GM21528 (cell line): ENCODE measurements at regions not wholly inside any gene's neighbourhood (a gene's known extent, or its start where the extent isn't known, plus 50 kb on each side); places are given as distances from the start of the nearest gene placed in this dataset.

ENCODE experiments used
- ATAC-seq: cut with Tn5 transposase; IDR thresholded peaks from one replicate; pipeline ENCODE4 v1.9.1; 2021; ENCODE audit warnings: mild to moderate bottlenecking, moderate library complexity; ENCODE audit not compliant: unreplicated experiment, low FRiP score

- no peak for ATAC-seq
These were observed 913.5 kb upstream of the LRRN3 start for GRCh38 chr7:110177463-110177862.

GRCh38 chr7:110179037-110179436, 911.9 kb upstream of the LRRN3 start:
- ATAC-seq: no peak

- ATAC-seq: no peak
These were observed 909.2 kb upstream of the LRRN3 start for GRCh38 chr7:110181768-110182167.

DNA sequence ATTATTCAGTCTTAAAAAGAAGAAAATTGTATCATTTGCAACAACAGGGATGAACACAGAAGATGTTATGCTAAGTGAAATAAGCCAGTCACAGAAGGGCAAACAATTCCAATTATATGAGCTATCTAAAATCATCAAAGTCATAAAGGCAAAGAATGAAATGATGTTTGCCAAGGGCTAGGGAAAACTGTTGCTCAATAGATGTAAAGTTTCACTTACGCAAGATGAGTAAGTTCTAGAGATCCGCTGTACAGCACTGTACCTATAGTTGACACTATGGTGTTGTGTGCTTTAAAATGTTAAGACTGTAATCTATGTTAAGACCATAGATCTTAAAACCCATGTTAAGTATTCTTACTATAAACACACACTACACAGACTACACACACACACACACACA, 904.6 kb upstream of the LRRN3 start:
- no peak for ATAC-seq

DNA sequence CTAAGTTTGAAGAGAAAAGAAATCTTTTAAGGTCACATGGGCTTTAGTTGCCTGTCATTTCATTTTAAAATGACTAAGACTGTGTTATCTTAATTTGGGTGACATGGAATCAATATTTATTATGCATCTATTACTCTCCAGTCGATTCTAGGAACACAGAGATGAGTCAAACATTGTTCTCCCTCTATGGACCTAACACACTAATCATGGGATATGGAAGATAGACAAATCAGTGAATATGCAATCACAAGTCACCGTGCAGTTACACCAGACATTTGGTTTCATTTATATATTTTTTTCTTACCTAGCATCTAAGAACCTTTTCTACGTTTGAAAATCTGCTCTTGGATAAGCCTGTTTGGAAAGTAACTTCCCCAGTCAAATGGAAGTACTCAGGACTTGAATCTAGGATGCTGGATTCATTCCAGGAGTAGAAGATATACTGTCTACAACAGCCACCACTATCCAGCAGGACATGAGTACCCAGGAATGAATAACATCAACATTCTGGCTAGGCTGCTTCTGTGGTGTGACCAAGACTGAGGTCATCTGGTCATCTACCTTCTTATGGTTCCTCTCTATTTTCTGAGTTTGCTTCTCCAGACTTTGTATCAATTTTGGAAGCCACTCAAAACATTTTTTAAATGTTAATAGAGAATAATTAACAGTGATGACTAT, 902.9 kb upstream of the LRRN3 start:
- no peak for ATAC-seq

GRCh38 chr7:110204527-110204926, 886.4 kb upstream of the LRRN3 start:
- ATAC-seq: no peak

GRCh38 chr7:110205899-110206298, 885.0 kb upstream of the LRRN3 start:
- ATAC-seq: no peak

DNA sequence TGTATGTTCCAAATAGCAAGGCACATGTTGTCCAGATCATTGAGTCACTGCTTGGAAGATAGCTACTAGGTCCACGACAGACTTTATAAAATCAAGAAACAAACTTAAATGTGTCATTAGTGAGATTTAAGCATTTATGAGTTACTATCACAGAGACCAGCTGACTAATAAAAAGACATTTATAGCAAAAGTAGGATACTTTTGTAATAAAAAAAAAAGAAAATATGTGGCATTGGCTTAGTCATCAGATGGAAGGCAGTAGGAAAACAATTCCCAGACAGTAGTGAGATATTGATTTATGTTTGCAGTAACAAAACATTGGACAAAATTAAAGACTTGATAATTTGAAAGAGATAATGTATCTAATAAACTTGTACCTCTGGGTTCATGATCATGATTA, 881.0 kb upstream of the LRRN3 start:
- ATAC-seq: no peak

GRCh38 chr7:110210941-110211608, 879.9 kb upstream of the LRRN3 start:
- ATAC-seq: no peak

DNA sequence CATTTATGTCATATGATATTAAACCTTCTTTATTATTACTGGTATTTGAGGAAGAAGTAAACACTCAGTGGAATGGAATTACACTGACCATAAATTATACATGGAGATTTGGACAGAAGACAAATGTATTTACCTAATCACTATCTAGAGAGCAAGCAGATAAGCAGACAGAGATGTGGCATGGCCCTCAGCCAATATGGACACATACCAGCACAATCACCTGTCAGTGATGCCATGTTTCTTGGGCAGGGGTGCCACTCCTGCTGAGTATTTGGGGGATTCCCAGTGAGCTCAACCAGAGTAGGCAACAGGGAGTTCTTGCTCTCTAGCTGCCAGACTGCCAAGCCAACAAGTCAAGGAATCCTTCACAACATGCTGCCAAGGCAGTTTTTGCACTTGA, 866.3 kb upstream of the LRRN3 start:
- no peak for ATAC-seq

GRCh38 chr7:110246118-110246517, 844.8 kb upstream of the LRRN3 start:
- no peak for ATAC-seq

DNA sequence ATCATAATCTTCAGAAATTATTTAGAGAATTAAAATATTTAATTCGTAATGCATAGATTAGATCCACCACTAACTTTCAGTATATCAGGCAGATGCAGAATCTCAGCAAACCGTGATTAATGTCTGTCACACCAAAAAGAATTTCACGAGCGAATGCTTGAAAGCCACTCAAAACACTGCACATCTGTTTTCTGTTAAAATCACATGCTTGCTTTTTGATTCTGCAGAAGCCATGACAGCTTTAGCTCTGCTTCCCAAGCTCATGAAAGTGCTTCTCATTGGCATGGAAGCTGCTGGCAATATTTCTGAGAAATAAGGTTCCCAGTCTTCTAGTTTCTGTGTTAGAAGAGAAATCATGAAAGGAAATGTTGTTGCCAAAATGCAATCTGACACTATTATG, 837.8 kb upstream of the LRRN3 start:
- no peak for ATAC-seq

DNA sequence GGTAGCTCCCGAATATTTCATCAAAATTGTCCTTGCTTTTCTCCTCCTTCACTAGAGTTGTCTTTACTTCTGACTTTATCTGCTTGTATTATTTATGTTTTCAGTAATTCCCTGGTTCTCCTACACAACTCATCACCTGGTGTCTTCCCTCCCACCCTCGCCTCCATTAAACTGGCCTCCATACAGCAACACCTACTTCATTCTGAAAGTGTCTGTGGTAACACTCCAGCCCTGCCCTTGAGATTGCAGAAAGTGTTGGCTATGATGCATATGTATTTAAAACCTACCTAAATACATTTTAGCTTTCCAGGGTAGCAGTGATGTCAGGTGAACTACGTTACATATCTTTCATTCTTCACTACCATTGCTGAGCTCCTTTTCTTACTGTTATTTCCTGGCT, 833.3 kb upstream of the LRRN3 start:
- ATAC-seq: no peak

DNA sequence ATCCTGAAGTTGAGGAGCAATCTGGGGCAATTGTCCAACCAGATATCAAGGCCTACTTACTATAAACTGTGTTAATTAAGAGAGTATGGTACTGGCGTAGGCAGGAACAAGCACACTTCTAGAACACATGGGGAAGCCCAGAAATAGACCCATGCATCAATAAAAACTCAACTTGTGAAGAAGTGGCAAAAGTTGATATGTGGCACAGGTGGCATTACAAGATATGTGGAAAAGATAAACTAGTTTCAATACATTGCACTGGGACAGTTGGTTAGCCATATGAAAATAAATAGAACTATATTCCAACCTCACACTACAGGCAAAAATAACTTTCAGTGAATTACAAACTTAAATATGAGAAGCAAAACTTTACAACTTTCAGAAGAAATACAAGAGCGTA, 828.7 kb upstream of the LRRN3 start:
- ATAC-seq: no peak

DNA sequence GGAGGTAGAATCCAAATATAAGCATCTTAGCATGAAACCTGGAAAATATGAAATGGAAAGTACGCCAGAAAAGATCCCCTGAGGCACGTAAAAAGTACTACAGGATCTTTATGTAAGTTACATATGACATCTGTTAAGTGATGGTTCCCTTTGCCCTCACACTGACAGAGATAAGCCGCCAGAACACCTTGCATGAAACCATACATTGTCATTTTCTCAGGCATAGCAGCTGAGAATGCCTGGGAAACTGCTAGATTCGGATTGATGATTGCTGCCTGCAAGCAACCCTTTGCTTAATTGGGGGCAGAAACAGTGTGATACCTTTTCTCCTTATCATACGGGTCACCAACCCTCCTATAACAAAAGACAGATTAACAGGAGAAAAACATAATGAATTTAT, 826.6 kb upstream of the LRRN3 start:
- ATAC-seq: no peak

DNA sequence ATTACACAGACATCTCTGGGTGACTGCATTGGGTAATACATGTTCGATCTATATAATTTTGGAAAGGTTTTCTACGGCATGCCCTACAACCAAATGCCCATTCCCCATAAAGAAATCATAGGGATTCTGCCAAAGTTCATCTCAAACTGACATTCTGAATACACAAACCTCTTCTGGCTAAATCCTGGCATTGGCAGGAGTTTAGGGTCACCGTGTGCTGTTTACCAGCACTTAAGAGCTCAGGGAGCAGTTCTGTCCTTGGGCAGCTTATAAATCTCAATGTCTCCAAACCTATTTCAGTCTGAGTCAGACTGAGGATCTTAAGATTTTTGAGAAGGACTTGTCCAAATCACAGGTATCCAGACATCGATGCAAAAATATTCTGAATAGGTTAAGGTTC, 809.6 kb upstream of the LRRN3 start:
- no peak for ATAC-seq

DNA sequence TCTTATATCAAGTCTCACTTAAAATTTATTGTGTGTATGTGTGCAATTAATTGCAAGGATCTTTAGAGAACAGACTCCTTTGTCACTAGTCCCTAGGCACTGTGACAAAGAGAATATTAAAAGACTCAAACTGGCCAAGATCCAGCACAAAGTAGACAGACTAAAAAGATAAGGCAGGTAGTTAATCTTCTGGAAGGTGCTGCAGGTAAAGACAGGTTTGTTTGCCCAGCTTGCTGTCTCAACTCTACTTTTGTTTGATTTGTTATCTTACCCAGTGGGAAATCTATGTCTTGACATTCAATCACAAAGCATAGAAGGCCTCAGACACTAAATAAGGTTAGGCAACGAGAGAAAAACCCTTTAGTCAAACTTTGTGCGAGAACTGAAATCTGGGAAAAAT, 807.9 kb upstream of the LRRN3 start:
- no peak for ATAC-seq

GRCh38 chr7:110291430-110291829, 799.5 kb upstream of the LRRN3 start:
- no peak for ATAC-seq

GRCh38 chr7:110296321-110296720, 794.6 kb upstream of the LRRN3 start:
- no peak for ATAC-seq

DNA sequence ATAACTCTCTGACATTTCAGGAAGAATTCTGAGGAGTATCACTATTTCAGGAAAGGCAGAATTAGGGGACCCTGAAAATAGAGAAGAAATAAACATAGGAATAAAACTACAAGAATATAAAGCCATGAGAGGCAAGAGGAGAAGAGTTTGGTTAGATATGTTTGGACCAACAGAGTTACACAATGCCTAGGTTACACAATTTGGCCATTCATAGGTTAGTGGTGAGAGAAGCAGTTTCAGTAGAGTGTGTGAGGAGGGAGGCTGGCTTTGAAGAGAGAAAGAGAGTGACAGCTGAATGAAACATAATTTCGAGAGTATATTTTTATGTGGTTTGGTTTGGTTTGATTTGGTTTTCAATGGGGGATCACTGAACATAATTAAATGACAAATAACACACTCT, 783.2 kb upstream of the LRRN3 start:
- no peak for ATAC-seq

DNA sequence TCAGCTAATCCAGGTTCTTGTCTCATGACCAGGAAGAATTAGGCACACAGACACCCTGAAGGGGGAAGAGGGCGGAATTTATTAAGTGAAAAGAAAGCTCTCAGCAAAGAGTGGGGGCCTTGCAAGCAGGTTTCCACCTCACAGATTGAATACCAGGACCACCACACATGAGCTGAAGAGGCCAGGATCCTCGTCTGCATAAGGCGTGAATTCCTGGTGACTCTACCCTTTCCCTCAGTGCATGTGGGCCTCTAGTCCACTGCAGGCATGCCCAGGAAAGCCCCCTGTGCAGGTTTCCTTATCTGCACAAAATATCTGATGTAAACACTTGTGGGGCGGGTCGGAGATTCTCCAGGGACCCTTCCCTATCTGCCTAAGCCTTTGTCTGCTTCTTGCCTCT, 782.1 kb upstream of the LRRN3 start:
- ATAC-seq: no peak

DNA sequence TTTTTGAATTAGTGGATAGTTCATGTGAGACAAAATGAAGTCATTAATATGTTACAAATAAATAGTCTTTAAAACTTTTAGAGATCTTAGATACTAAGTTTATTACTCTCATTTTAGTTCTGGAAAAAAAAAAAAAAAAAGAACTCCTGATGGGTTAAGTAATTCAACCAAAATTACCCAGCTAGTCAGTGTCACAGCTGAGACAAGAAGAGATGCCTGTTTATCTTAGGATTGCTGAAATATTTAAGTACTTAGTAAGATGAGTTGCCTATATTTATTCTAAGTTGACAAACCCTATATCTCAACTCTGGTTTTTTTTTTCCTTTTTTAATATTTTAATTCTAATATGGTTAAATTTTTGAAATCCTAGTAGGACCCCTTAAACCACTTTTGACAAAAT, 781.0 kb upstream of the LRRN3 start:
- no peak for ATAC-seq

GRCh38 chr7:110311556-110311955, 779.4 kb upstream of the LRRN3 start:
- no peak for ATAC-seq
